ENCODE measurements at regions not wholly inside any gene's neighbourhood (a gene's known extent, or its start where the extent isn't known, plus 50 kb on each side); places are given as distances from the start of the nearest gene placed in this dataset.

DNA sequence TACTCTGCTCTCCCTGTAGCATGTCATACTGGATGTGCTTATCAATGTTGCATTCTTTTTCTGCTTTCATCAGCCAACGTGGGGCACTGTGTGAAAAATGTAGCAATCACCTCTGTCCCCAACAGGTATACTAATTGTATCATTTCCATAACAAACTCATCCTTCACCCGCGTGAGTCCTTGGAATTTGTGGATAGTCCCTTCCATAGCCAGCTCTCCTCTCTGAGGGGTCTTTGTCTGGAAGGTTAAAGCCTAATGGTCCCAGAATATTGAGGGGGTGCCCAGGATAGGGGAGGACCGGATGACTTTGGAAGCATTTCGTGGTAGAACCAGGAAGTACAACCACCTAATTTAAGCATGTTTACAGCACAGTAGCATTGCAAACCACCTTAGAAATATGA, 124.6 kb downstream of the FOXB1 start:
- TF ChIP-seq, protein P1, sequence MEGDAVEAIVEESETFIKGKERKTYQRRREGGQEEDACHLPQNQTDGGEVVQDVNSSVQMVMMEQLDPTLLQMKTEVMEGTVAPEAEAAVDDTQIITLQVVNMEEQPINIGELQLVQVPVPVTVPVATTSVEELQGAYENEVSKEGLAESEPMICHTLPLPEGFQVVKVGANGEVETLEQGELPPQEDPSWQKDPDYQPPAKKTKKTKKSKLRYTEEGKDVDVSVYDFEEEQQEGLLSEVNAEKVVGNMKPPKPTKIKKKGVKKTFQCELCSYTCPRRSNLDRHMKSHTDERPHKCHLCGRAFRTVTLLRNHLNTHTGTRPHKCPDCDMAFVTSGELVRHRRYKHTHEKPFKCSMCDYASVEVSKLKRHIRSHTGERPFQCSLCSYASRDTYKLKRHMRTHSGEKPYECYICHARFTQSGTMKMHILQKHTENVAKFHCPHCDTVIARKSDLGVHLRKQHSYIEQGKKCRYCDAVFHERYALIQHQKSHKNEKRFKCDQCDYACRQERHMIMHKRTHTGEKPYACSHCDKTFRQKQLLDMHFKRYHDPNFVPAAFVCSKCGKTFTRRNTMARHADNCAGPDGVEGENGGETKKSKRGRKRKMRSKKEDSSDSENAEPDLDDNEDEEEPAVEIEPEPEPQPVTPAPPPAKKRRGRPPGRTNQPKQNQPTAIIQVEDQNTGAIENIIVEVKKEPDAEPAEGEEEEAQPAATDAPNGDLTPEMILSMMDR (IDR thresholded peaks at IDR 0.05; ENCODE audit: insufficient read depth, low read depth, low read length), result no peak

DNA sequence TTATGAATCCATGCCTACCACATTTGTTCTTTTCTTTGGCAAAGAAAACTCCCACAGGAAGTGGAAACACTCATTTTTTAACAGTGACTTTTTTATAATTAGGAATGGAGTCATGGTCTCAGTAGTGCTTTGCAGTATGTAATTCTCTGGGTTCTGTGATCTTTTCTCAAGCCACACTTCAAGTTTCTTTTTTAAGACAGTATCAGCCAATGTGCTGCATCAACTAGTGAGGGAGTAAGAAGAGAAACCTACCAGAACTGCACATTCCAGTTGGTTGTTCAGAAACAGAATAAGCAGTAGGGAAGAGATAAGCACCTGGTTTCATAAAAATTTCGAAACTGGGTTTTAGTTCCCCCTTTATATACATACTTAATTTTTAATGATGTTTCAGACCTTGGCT, 126.3 kb downstream of the FOXB1 start:
- TF ChIP-seq, protein P1 (IDR thresholded peaks at IDR 0.05; ENCODE audit: insufficient read depth, low read depth, low read length), result no peak
- DNase-seq (ENCODE audit: low read depth), result no peak
- no peak overlapping the region for H3K4me3 ChIP-seq (ENCODE audit: low read depth, low read length)

More for the DNA sequence above, 124.6 kb downstream of the FOXB1 start:
- no peak for DNase-seq (ENCODE audit: low read depth)
- H3K4me3 ChIP-seq (ENCODE audit: low read depth, low read length), result no peak overlapping the region

DNA sequence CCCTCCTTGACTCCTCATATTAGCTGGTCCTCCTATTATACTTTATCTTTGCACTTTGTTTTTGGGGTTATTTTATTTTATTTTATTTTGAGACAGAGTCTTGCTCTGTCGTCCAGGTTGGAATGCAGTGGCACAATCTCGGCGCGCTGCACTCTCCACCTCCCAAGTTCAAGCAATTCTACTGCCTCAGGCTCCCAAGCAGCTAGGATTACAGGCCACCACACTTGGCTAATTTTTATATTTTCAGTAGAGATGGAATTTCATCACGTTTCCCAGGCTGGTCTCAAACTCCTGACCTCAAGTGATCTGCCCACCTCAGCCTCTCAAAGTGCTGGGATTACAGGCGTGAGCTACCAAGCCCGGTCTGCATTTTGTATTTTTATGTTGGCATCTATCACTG, 126.7 kb downstream of the FOXB1 start:
- DNase-seq (ENCODE audit: low read depth), result no peak

DNA sequence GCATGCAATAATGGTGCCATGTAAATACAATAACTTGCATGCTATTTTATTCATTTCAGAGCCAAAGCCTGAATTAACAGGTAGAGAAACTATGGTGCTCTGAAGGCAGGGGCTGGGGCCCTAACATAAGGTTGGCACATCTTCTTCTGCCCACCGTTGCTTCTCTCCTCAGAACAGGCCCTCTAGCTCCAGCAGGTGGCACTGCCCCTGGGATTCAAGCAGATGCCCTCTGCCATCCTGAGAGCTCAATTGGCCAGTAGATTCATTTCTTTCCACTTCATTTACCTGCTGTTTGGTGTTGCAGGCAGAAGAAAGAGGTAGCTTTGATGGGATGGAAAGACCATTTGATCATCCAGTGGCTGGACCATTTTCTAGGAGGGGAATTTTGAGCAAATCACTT, 130.5 kb downstream of the FOXB1 start:
- DNase-seq (ENCODE audit: low read depth), result no peak
- no peak overlapping the region for H3K4me3 ChIP-seq (ENCODE audit: low read depth, low read length)
- TF ChIP-seq, protein P1 (IDR thresholded peaks at IDR 0.05; ENCODE audit: insufficient read depth, low read depth, low read length), result peak; percentile 23

More for the DNA sequence above, 126.7 kb downstream of the FOXB1 start:
- H3K4me3 ChIP-seq (ENCODE audit: low read depth, low read length), result no peak overlapping the region
- TF ChIP-seq, protein P1 (IDR thresholded peaks at IDR 0.05; ENCODE audit: insufficient read depth, low read depth, low read length), result no peak

DNA sequence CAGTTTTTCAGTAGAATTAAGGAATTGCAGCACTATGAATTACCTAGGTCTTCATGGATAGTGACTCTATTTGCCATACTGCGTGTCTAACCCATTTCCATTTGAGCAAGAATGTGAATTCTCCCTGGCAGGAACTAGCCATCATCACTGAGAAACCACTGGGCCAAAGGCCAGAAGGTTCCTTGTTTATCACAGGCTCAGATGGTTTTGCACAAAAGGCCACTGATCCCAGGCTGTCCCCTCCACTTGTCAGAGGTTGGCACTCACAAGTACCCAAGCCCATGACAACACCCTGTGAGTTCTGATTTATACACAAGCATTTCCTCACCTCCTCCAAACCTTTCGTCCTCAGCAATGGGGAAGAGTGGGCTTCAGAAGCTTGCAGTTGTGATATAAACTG, 131.8 kb downstream of the FOXB1 start:
- no peak overlapping the region for H3K4me3 ChIP-seq (ENCODE audit: low read depth, low read length)
- TF ChIP-seq, protein P1 (IDR thresholded peaks at IDR 0.05; ENCODE audit: insufficient read depth, low read depth, low read length), result no peak
- no peak for DNase-seq (ENCODE audit: low read depth)

DNA sequence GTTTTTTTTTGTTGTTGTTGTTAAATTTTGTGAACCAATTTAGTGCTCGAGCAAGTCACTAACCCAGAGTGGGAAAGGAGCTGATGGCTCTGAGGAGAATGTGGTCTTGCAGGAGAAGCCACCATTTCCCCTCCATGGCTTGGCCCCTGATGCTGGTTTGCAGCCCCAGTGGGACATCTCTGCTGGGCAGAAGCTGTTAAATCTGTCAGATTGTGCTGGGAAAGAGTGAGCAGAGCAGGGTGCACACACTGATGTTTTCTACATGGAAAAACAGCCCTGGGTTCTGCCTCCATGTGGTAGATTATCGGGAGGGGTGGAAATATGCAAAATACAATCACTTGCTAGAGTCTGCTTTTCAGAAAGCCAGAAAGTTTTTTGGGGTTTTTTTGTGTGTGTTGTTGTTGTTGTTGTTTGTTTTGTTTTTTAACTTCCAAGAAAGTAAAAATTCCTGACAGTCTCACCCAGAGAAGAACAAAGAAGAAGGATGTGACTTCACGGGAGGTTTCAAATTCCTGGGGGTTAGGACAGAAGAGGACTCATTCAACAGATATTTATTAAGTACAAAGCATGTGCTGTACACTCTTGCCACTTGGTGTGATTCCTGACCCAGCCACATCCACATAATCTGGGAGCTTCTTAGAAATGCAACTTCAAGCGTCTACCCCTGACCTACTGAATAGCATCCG, 133.7 kb downstream of the FOXB1 start:
- no peak for DNase-seq (ENCODE audit: low read depth)
- TF ChIP-seq, protein P1 (IDR thresholded peaks at IDR 0.05; ENCODE audit: insufficient read depth, low read depth, low read length), result no peak
- no peak overlapping the region for H3K4me3 ChIP-seq (ENCODE audit: low read depth, low read length)

Measured in fibroblast of villous mesenchyme (primary cell).